ENCODE measurements at regions not wholly inside any gene's neighbourhood (a gene's known extent, or its start where the extent isn't known, plus 50 kb on each side); places are given as distances from the start of the nearest gene placed in this dataset.

DNA sequence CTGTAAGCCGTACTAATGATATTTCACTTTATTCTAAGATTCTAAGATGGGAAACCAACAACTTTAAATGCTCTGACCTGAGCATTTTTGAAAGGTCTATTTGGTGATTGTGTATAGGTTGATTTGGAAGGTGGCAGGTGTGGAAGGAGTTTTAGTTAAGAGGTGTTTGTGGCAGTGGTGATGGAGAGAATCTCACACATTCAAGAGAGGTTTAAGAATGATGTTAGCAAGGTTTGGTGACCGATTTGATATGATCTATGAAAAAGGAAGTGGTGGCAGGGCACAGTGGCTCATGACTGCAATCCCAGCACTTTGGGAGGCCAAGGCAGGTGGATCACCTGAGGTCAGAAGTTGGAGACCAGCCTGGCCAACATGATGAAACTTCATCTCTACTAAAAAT is 319.2 kb upstream of the CD180 start:
- no peaks in the 10 kb centered on the region for H3K36me3 ChIP-seq (ENCODE audit: control insufficient read depth, insufficient read depth, low read length)
- no peaks in the 10 kb centered on the region for H3K27me3 ChIP-seq (replicated peaks; ENCODE audit: control insufficient read depth, insufficient read depth, low read length, poor library complexity, severe bottlenecking)
- DNase-seq: no peak
- no peak overlapping the region for H3K4me3 ChIP-seq (ENCODE audit: insufficient read depth, low read depth, low read length, poor library complexity, severe bottlenecking)
- no peaks in the 10 kb centered on the region for H3K9me3 ChIP-seq (ENCODE audit: control insufficient read depth, low read length)
- H3K27ac ChIP-seq (ENCODE audit: insufficient read depth, low read length, poor library complexity, severe bottlenecking): no peak overlapping the region
- H3K4me1 ChIP-seq (ENCODE audit: control insufficient read depth, insufficient read depth, low read length, poor library complexity, severe bottlenecking): peaks cover 20% of the 10 kb centered on the region

GRCh38 chr5:67515020-67515689 is 318.6 kb upstream of the CD180 start:
- H3K36me3 ChIP-seq (ENCODE audit: control insufficient read depth, insufficient read depth, low read length): no peaks in the 10 kb centered on the region
- no peak overlapping the region for H3K4me3 ChIP-seq (ENCODE audit: insufficient read depth, low read depth, low read length, poor library complexity, severe bottlenecking)
- no peak for DNase-seq
- peaks cover 20% of the 10 kb centered on the region for H3K4me1 ChIP-seq (ENCODE audit: control insufficient read depth, insufficient read depth, low read length, poor library complexity, severe bottlenecking)
- no peaks in the 10 kb centered on the region for H3K9me3 ChIP-seq (ENCODE audit: control insufficient read depth, low read length)
- no peak overlapping the region for H3K27ac ChIP-seq (ENCODE audit: insufficient read depth, low read length, poor library complexity, severe bottlenecking)
- H3K27me3 ChIP-seq (replicated peaks; ENCODE audit: control insufficient read depth, insufficient read depth, low read length, poor library complexity, severe bottlenecking): no peaks in the 10 kb centered on the region

DNA sequence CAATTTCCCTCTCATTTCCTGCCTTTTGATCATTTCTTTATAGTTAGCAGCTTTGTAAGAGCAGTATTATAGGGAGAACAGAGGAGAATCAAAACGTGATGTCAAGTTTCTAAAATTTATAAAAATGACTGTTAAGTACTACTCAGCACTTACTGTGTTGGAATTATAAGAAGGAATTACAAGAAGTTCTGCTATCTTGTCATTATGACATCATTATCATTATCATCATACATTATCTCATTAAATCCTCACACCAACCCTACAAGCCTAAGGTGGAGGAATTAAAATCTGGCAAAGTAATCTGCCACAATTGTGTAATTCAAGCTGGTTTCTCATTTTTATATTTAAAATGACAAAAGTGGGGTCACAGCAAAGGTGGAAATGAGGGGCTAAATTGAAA is 316.2 kb upstream of the CD180 start:
- Histone ChIP-seq H3K4me1 (ENCODE audit: control insufficient read depth, insufficient read depth, low read length, poor library complexity, severe bottlenecking) (peaks cover 20% of the 10 kb centered on the region), H3K36me3 (ENCODE audit: control insufficient read depth, insufficient read depth, low read length) (no peaks in the 10 kb centered on the region), H3K27ac (ENCODE audit: insufficient read depth, low read length, poor library complexity, severe bottlenecking) (no peak overlapping the region), H3K4me3 (ENCODE audit: insufficient read depth, low read depth, low read length, poor library complexity, severe bottlenecking) (no peak overlapping the region), H3K9me3 (ENCODE audit: control insufficient read depth, low read length) (no peaks in the 10 kb centered on the region), H3K27me3 (replicated peaks; ENCODE audit: control insufficient read depth, insufficient read depth, low read length, poor library complexity, severe bottlenecking) (no peaks in the 10 kb centered on the region)
- DNase-seq: no peak

GRCh38 chr5:67511911-67512310 is 315.3 kb upstream of the CD180 start:
- Histone ChIP-seq H3K27ac (ENCODE audit: insufficient read depth, low read length, poor library complexity, severe bottlenecking) (no peak overlapping the region), H3K4me1 (ENCODE audit: control insufficient read depth, insufficient read depth, low read length, poor library complexity, severe bottlenecking) (peaks cover 20% of the 10 kb centered on the region), H3K9me3 (ENCODE audit: control insufficient read depth, low read length) (no peaks in the 10 kb centered on the region), H3K36me3 (ENCODE audit: control insufficient read depth, insufficient read depth, low read length) (no peaks in the 10 kb centered on the region), H3K4me3 (ENCODE audit: insufficient read depth, low read depth, low read length, poor library complexity, severe bottlenecking) (no peak overlapping the region), H3K27me3 (replicated peaks; ENCODE audit: control insufficient read depth, insufficient read depth, low read length, poor library complexity, severe bottlenecking) (no peaks in the 10 kb centered on the region)
- no peak for DNase-seq

DNA sequence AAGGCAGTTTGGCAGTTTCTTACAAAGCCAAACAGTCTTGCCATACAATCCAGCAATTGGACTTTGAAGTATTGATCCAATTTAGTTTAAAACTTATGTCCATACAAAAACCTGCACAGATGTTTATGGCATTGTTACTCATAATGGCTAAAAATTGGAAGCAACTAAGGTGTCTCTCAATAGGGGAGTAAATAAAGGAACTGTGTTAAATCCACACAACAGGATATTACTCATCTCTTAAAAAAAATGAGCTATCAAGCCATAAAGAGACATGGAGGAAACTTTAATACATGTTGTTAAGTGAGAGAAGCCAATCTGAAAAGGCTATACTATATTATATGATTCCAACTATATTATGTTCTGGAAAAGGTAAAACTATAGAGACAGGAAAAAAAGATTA is 313.6 kb upstream of the CD180 start:
- H3K4me3 ChIP-seq (ENCODE audit: insufficient read depth, low read depth, low read length, poor library complexity, severe bottlenecking): no peak overlapping the region
- no peaks in the 10 kb centered on the region for H3K9me3 ChIP-seq (ENCODE audit: control insufficient read depth, low read length)
- no peaks in the 10 kb centered on the region for H3K27me3 ChIP-seq (replicated peaks; ENCODE audit: control insufficient read depth, insufficient read depth, low read length, poor library complexity, severe bottlenecking)
- peaks cover 17% of the 10 kb centered on the region for H3K4me1 ChIP-seq (ENCODE audit: control insufficient read depth, insufficient read depth, low read length, poor library complexity, severe bottlenecking)
- no peak for DNase-seq
- H3K36me3 ChIP-seq (ENCODE audit: control insufficient read depth, insufficient read depth, low read length): no peaks in the 10 kb centered on the region
- H3K27ac ChIP-seq (ENCODE audit: insufficient read depth, low read length, poor library complexity, severe bottlenecking): no peak overlapping the region

DNA sequence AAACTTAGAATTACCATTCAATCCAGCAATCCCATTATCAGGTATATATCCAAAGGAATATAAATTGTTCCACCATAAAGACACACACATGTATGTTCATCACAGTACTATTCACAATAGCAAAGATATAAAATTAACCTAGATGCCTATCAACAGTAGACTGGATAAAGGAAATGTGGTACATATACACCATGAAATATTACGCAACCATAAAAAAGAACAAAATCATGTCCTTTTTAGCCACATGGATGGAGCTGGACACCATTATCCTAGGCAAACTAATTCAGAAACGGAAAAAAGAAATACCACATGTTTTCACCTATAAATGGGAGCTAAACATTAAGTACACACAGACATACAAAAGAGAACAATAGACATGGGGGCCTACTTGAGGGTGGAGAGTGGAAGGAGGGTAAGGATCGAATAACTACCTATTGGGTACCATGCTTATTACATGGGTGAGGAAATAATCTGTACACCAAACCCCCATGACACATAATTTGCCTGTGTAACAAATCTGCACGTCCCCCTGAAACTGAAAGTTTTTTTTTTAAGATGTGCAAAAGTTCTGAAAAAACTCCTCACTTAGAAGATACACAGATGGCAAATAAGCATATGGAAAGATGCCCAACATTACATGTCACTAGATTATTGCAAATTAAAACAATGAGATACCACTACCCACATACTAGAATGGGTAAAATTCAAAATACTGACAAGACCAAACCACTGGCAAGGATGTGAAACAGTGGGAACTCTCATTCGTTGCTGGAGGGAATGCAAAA is 313.0 kb upstream of the CD180 start:
- no peaks in the 10 kb centered on the region for H3K36me3 ChIP-seq (ENCODE audit: control insufficient read depth, insufficient read depth, low read length)
- no peaks in the 10 kb centered on the region for H3K9me3 ChIP-seq (ENCODE audit: control insufficient read depth, low read length)
- no peak overlapping the region for H3K27ac ChIP-seq (ENCODE audit: insufficient read depth, low read length, poor library complexity, severe bottlenecking)
- H3K27me3 ChIP-seq (replicated peaks; ENCODE audit: control insufficient read depth, insufficient read depth, low read length, poor library complexity, severe bottlenecking): no peaks in the 10 kb centered on the region
- peaks cover 11% of the 10 kb centered on the region for H3K4me1 ChIP-seq (ENCODE audit: control insufficient read depth, insufficient read depth, low read length, poor library complexity, severe bottlenecking)
- no peak overlapping the region for H3K4me3 ChIP-seq (ENCODE audit: insufficient read depth, low read depth, low read length, poor library complexity, severe bottlenecking)
- no peak for DNase-seq

DNA sequence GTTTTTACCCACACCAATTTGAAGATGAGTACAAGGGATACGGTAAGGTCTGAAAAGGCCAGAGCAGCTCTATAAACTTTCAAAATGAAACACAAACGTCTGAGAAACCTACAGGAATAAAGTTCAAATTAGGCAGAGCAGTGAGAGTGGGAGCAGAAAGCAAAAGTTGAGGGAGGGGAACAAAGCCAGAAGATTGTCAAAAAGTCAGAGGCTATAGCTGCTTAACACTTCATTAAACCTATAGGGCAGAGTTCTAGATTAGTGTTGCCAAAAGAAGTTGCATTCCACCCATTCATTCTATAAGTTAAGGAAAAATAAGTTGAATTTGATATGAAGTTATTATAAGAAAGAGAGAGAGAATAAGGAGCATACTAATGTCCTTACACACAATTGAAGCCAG is 309.6 kb upstream of the CD180 start:
- H3K9me3 ChIP-seq (ENCODE audit: control insufficient read depth, low read length): no peaks in the 10 kb centered on the region
- H3K36me3 ChIP-seq (ENCODE audit: control insufficient read depth, insufficient read depth, low read length): no peaks in the 10 kb centered on the region
- H3K4me1 ChIP-seq (ENCODE audit: control insufficient read depth, insufficient read depth, low read length, poor library complexity, severe bottlenecking): no peaks in the 10 kb centered on the region
- H3K4me3 ChIP-seq (ENCODE audit: insufficient read depth, low read depth, low read length, poor library complexity, severe bottlenecking): no peak overlapping the region
- no peak overlapping the region for H3K27ac ChIP-seq (ENCODE audit: insufficient read depth, low read length, poor library complexity, severe bottlenecking)
- no peaks in the 10 kb centered on the region for H3K27me3 ChIP-seq (replicated peaks; ENCODE audit: control insufficient read depth, insufficient read depth, low read length, poor library complexity, severe bottlenecking)
- no peak for DNase-seq

DNA sequence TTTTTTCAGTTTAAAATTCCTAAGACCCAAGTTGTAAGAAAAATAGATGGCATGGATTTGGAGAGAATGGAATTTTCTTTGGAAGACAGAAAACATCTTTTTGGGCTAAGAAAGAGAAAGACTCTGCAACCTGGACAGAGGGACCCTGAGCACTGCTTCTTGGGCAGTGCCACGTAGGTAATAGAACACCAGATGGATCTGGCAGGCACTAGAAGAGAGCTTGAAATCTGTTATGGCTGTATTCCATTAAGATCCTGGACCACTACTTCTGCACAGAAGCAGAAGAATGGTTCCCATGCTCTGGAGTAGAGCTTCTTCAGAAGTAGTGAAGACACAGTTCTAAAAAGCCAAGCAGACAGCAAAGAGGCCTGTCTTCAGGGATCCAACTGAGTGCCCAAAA is 306.4 kb upstream of the CD180 start:
- DNase-seq: no peak
- H3K36me3 ChIP-seq (ENCODE audit: control insufficient read depth, insufficient read depth, low read length): no peaks in the 10 kb centered on the region
- H3K4me3 ChIP-seq (ENCODE audit: insufficient read depth, low read depth, low read length, poor library complexity, severe bottlenecking): no peak overlapping the region
- no peaks in the 10 kb centered on the region for H3K9me3 ChIP-seq (ENCODE audit: control insufficient read depth, low read length)
- H3K27ac ChIP-seq (ENCODE audit: insufficient read depth, low read length, poor library complexity, severe bottlenecking): no peak overlapping the region
- no peaks in the 10 kb centered on the region for H3K27me3 ChIP-seq (replicated peaks; ENCODE audit: control insufficient read depth, insufficient read depth, low read length, poor library complexity, severe bottlenecking)
- H3K4me1 ChIP-seq (ENCODE audit: control insufficient read depth, insufficient read depth, low read length, poor library complexity, severe bottlenecking): no peaks in the 10 kb centered on the region

DNA sequence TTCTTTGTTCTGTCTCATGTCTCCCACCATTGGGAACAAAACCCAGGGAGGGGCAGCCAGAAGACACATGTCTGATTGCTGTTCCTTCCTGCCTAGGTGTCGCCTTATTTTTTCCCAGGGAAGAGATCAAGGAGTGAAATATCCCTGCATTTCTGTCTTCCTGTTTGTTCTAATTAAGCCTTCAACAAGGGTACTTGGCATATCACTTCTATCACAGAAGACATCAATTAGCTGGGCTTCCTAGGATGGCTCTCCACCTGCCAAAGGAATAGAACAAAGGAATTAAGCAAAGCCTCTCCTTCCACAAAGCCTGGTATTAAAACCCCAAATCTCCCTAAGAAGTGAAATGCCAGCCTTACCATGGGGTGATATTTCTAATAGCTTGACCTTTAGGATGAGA is 299.5 kb upstream of the CD180 start:
- H3K4me1 ChIP-seq (ENCODE audit: control insufficient read depth, insufficient read depth, low read length, poor library complexity, severe bottlenecking): no peaks in the 10 kb centered on the region
- H3K27ac ChIP-seq (ENCODE audit: insufficient read depth, low read length, poor library complexity, severe bottlenecking): no peak overlapping the region
- no peaks in the 10 kb centered on the region for H3K9me3 ChIP-seq (ENCODE audit: control insufficient read depth, low read length)
- H3K4me3 ChIP-seq (ENCODE audit: insufficient read depth, low read depth, low read length, poor library complexity, severe bottlenecking): no peak overlapping the region
- H3K36me3 ChIP-seq (ENCODE audit: control insufficient read depth, insufficient read depth, low read length): no peaks in the 10 kb centered on the region
- no peaks in the 10 kb centered on the region for H3K27me3 ChIP-seq (replicated peaks; ENCODE audit: control insufficient read depth, insufficient read depth, low read length, poor library complexity, severe bottlenecking)
- no peak for DNase-seq

DNA sequence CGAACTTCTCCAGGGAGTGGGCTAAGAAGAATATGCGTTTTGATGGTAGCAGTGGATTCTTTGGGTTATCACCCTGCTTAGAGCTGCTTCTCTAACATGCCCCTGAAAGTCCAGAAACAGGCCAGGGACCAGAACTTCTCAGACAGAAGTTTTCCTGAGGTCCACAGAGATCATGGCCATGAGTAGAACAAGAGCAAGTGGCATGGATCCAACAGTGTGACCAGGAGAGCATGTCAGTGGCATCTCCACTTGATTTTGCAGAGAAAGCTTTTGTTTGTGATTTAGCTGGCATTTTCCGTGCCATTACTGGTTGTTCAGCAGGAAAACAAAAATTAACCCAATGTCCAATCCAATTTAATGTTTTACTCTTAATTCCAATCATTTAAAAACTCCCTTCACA is 298.5 kb upstream of the CD180 start:
- Histone ChIP-seq H3K36me3 (ENCODE audit: control insufficient read depth, insufficient read depth, low read length) (no peaks in the 10 kb centered on the region), H3K27me3 (replicated peaks; ENCODE audit: control insufficient read depth, insufficient read depth, low read length, poor library complexity, severe bottlenecking) (no peaks in the 10 kb centered on the region), H3K4me3 (ENCODE audit: insufficient read depth, low read depth, low read length, poor library complexity, severe bottlenecking) (no peak overlapping the region), H3K4me1 (ENCODE audit: control insufficient read depth, insufficient read depth, low read length, poor library complexity, severe bottlenecking) (no peaks in the 10 kb centered on the region), H3K27ac (ENCODE audit: insufficient read depth, low read length, poor library complexity, severe bottlenecking) (no peak overlapping the region), H3K9me3 (ENCODE audit: control insufficient read depth, low read length) (no peaks in the 10 kb centered on the region)
- no peak for DNase-seq

Data from effector memory CD4-positive, alpha-beta T cell (primary cell).